Spleen (tissue), 7 donors: ENCODE measurements at regions not wholly inside any gene's neighbourhood (a gene's known extent, or its start where the extent isn't known, plus 50 kb on each side); places are given as distances from the start of the nearest gene placed in this dataset.

Experiments
- POLR2AphosphoS5 ChIP-seq, 3 donors: sonication (generic); formaldehyde crosslinking; IDR thresholded peaks; one replicate each; pipeline ENCODE4 v1.5.1; 2017; ENCODE audit warnings: antibody characterized with exemption in 3 of 3
- TF ChIP-seq, protein P1 (sequence below), 11 experiments: fragments of 200-600 bp in 7 of 11; fragments of 450-650 bp in 4 of 11; sonication (generic) in 4 of 11; IDR thresholded peaks in 8 of 11; conservative IDR thresholded peaks in 3 of 11; 1 replicate in 7 of 11; 2 replicates in 4 of 11; pipeline versions ENCODE4 v1.4.0 to v1.8.0; 2016 to 2021; ENCODE audit warnings: antibody characterized with exemption in 11 of 11, inconsistent platforms in 4 of 11, mild to moderate bottlenecking in 1 of 11
- donor health status: DM: no; HTN: no; CAD: no; lungs with moderate emphysema.
- donor health status: DM: no; HTN: no; CAD: no.
- donor health status: DM: no; HTN: no; CAD: no.

- TF ChIP-seq POLR2AphosphoS5 (IDR thresholded peaks at IDR 0.05), result no peak
- TF ChIP-seq, protein P1, sequence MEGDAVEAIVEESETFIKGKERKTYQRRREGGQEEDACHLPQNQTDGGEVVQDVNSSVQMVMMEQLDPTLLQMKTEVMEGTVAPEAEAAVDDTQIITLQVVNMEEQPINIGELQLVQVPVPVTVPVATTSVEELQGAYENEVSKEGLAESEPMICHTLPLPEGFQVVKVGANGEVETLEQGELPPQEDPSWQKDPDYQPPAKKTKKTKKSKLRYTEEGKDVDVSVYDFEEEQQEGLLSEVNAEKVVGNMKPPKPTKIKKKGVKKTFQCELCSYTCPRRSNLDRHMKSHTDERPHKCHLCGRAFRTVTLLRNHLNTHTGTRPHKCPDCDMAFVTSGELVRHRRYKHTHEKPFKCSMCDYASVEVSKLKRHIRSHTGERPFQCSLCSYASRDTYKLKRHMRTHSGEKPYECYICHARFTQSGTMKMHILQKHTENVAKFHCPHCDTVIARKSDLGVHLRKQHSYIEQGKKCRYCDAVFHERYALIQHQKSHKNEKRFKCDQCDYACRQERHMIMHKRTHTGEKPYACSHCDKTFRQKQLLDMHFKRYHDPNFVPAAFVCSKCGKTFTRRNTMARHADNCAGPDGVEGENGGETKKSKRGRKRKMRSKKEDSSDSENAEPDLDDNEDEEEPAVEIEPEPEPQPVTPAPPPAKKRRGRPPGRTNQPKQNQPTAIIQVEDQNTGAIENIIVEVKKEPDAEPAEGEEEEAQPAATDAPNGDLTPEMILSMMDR (IDR thresholded peaks at IDR 0.05 in 8 of 11, conservative IDR thresholded peaks at IDR 0.05 in 3 of 11), result no peak
Measured at GRCh38 chr21:30030416-30030815, 90.6 kb upstream of the GRIK1 start.
